Upper lobe of right lung (tissue), 1 donor: ENCODE measurements at regions not wholly inside any gene's neighbourhood (a gene's known extent, or its start where the extent isn't known, plus 50 kb on each side); places are given as distances from the start of the nearest gene placed in this dataset.
A peak's percentile ranks its signal among the peaks of the same experiment; 100 is the strongest.

Source experiments
- ATAC-seq: fragments of 200-7000 bp; cut with Tn5 transposase; one replicate; pipeline ENCODE4 v1.9.1; 2020; ENCODE audit warnings: mild to moderate bottlenecking, moderate library complexity
- DNase-seq: peaks from one replicate; pipeline ENCODE4 v3.0.0-alpha.2; 2020
- H3K27ac ChIP-seq: fragments of 200-600 bp; one replicate; pipeline ENCODE4 v1.8.0; 2022
- H3K27me3 ChIP-seq: fragments of 200-600 bp; one replicate; pipeline ENCODE4 v1.8.0; 2022; ENCODE audit warnings: mild to moderate bottlenecking
- H3K36me3 ChIP-seq: fragments of 200-600 bp; one replicate; pipeline ENCODE4 v1.8.0; 2022
- H3K4me1 ChIP-seq: fragments of 200-600 bp; one replicate; pipeline ENCODE4 v1.8.0; 2022
- H3K4me3 ChIP-seq: fragments of 200-600 bp; one replicate; pipeline ENCODE4 v1.8.0; 2022; ENCODE audit warnings: mild to moderate bottlenecking
- H3K9me3 ChIP-seq: fragments of 200-600 bp; one replicate; pipeline ENCODE4 v1.8.0; 2022
- CTCF ChIP-seq: fragments of 200-600 bp; IDR thresholded peaks from one replicate; pipeline ENCODE4 v1.8.0; 2022; ENCODE audit warnings: antibody characterized with exemption
- intact Hi-C: fragments of 100-400 bp; cut with DNase I; formaldehyde crosslinking; loops from one replicate; pipeline ENCODE4 v1.11.0; 2022
- donor health status: DM: no; HTN: yes; CAD: no; lungs with severe emphysema.

- H3K4me1 ChIP-seq = no peaks in the 10 kb centered on the region
- ATAC-seq (no peak), DNase-seq (no peak)
- no peaks in the 10 kb centered on the region for H3K36me3 ChIP-seq
- intact Hi-C loops = no loop called here
- no peaks in the 10 kb centered on the region for H3K27me3 ChIP-seq
- H3K4me3 ChIP-seq = no peak overlapping the region
- no peak for TF ChIP-seq CTCF
- H3K9me3 ChIP-seq = no peaks in the 10 kb centered on the region
- no peak overlapping the region for H3K27ac ChIP-seq
These were observed 410.2 kb downstream of the PRR16 start for GRCh38 chr5:120874081-120874862.

GRCh38 chr5:120882038-120882775, 418.1 kb downstream of the PRR16 start:
- intact Hi-C loops = no loop called here
- Histone ChIP-seq H3K36me3 (no peaks in the 10 kb centered on the region), H3K4me1 (no peaks in the 10 kb centered on the region), H3K27me3 (no peaks in the 10 kb centered on the region), H3K27ac (no peak overlapping the region), H3K9me3 (no peaks in the 10 kb centered on the region), H3K4me3 (no peak overlapping the region)
- DNase-seq (no peak), ATAC-seq (no peak)
- no peak for TF ChIP-seq CTCF

- DNase-seq (no peak), ATAC-seq (no peak)
- intact Hi-C loops = no loop called here
- no peak overlapping the region for H3K27ac ChIP-seq
- no peaks in the 10 kb centered on the region for H3K4me1 ChIP-seq
- H3K27me3 ChIP-seq = no peaks in the 10 kb centered on the region
- no peak for TF ChIP-seq CTCF
- no peaks in the 10 kb centered on the region for H3K36me3 ChIP-seq
- H3K9me3 ChIP-seq = no peaks in the 10 kb centered on the region
- H3K4me3 ChIP-seq = no peak overlapping the region
These were observed 422.3 kb downstream of the PRR16 start for GRCh38 chr5:120886351-120886860.

- ATAC-seq = peak; percentile 70
- Histone ChIP-seq H3K27ac (no peak overlapping the region), H3K4me1 (no peaks in the 10 kb centered on the region), H3K36me3 (no peaks in the 10 kb centered on the region), H3K4me3 (no peak overlapping the region), H3K9me3 (no peaks in the 10 kb centered on the region), H3K27me3 (no peaks in the 10 kb centered on the region)
- TF ChIP-seq CTCF = no peak
- DNase-seq = no peak
- intact Hi-C loops = no loop called here
These were observed 431.6 kb downstream of the PRR16 start for GRCh38 chr5:120895660-120896059.

GRCh38 chr5:120901199-120901598, 437.1 kb downstream of the PRR16 start:
- Histone ChIP-seq H3K4me1 (no peaks in the 10 kb centered on the region), H3K27me3 (no peaks in the 10 kb centered on the region), H3K27ac (no peak overlapping the region), H3K9me3 (no peaks in the 10 kb centered on the region), H3K36me3 (no peaks in the 10 kb centered on the region), H3K4me3 (no peak overlapping the region)
- ATAC-seq (no peak), DNase-seq (no peak)
- intact Hi-C loops = no loop called here
- TF ChIP-seq CTCF = no peak
